Anterior cingulate cortex (tissue), 58 donors: ENCODE measurements at regions not wholly inside any gene's neighbourhood (a gene's known extent, or its start where the extent isn't known, plus 50 kb on each side); places are given as distances from the start of the nearest gene placed in this dataset.
"Not testable (repeated sequence)": the region's sequence is repeated elsewhere in the genome, so short reads cannot be mapped to it uniquely, and the experiment has no call there.

Source experiments
- DNase-seq, 58 donors: peaks; one replicate each; lab custom pipeline; 2025; lab: John Stamatoyannopoulos, UW

DNA sequence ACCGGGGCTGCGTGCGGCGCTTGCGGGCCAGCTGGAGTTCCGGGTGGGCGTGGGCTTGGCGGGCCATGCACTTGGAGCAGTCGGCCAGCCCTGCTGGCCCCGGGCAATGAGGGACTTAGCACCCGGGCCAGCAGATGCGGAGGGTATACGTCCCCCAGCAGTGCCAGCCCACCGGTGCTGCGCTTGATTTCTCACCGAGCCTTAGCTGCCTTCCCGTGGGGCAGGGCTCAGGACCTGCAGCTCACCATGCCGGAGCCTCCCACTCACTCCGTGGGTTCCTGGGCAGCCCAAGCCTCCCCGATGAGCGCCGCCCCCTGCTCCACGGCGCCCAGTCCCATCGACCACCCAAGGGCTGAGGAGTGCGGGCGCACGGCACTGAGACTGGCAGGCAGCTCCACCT is 51.4 kb upstream of the INPP4B start:
- DNase-seq = not testable (repeated sequence)

- DNase-seq = no peak
Observed at GRCh38 chr4:142900622-142901021, 54.5 kb upstream of the INPP4B start.

- no peak for DNase-seq
Observed at GRCh38 chr4:142901166-142901662, 55.1 kb upstream of the INPP4B start.

DNA sequence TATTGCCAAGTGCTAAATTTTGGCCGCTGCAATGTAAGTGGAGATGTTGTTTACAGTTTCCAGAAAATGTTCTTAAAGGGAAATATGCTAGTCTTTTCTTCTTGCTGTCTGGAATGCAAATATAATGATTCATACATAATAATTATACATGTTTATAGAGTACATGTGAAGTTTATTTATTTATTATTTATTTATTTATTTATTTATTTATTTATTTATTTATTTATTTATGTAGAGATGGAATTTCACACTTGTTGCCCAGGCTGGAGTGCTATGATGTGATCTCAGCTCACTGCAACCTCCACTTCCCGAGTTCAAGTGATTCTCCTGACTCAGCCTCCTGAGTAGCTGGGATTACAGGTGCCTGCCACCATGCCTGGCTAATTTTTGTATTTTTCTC is 57.5 kb upstream of the INPP4B start:
- DNase-seq = not testable (repeated sequence)

- no peak for DNase-seq
Observed at GRCh38 chr4:142909908-142910307, 63.8 kb upstream of the INPP4B start.

GRCh38 chr4:142913034-142913433 is 66.9 kb upstream of the INPP4B start:
- no peak for DNase-seq

DNA sequence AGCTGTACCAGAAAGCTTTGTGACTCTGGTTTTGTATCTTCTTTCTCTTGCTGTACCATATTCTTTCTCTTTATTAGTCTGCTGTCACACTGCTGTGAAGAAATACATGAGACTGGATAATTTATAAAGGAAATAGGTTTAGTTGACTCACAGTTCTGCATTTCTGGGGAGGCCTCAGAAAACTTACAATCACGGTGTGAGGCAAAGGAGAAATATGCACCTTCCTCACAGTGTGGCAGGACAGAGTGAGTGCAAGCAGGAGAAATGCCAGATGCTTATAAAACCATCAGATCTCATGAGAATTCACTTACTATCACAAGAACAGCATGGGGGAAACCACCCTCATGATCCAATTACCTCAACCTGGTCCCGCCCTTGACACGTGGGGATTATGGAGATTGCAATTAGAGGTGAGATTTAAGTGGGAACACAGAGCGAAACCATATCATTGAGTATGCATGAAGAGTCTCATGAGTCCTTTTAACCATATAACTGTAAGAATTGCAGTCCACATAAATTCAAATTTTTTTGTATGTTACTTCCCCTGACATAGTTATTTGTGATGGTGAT is 67.4 kb upstream of the INPP4B start:
- no peak for DNase-seq

- DNase-seq = no peak
Observed at GRCh38 chr4:142917678-142918077, 71.6 kb upstream of the INPP4B start.

- DNase-seq = no peak
Observed at GRCh38 chr4:142922720-142923119, 76.6 kb upstream of the INPP4B start.

DNA sequence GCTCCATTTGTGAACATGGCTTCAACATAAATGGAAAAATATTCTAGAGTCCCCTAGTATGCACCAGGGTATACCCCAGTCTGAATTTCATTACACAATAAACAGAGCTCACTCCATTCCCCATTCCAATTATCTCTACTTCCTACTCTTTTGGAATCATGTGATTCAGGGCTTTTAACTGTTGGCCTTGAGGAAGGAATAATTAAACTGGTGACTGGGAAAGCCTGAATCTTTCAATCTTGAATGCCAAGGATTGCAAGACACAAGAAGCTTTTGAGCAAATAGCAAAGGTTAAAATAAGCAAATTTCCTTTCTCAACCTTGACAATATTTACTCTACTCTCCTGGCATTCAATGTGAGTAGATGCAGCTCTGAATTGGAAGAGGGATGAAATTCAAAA is 77.5 kb upstream of the INPP4B start:
- no peak for DNase-seq

GRCh38 chr4:142925161-142925560 is 79.1 kb upstream of the INPP4B start:
- DNase-seq = peak in 1 of 58 donors; percentile 1

GRCh38 chr4:142927721-142928120 is 81.6 kb upstream of the INPP4B start:
- DNase-seq = no peak

- DNase-seq = no peak
Observed at GRCh38 chr4:142929526-142929925, 83.4 kb upstream of the INPP4B start.

DNA sequence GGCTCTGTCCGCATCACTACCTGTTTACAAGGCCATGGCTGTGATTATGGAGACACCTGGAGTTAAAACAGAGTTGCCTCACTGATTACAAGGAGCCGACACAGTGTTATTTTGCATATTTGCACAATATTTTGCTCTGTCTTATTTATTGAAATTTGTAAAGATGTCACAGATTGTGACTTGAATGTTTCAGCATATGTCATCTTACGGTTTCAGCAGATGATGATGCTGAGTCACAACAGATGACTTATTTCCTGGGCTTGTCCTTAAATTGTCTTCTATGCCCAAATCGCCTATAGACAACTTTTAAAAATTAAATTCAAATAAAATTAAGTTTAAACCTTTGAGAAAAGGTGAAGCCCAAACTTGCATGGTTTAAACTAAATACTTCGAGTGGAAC is 87.1 kb upstream of the INPP4B start:
- no peak for DNase-seq

- peak in 3 of 58 donors; percentile 1 to 19 (median 4) for DNase-seq
Observed at GRCh38 chr4:142940425-142941330, 94.6 kb upstream of the INPP4B start.

DNA sequence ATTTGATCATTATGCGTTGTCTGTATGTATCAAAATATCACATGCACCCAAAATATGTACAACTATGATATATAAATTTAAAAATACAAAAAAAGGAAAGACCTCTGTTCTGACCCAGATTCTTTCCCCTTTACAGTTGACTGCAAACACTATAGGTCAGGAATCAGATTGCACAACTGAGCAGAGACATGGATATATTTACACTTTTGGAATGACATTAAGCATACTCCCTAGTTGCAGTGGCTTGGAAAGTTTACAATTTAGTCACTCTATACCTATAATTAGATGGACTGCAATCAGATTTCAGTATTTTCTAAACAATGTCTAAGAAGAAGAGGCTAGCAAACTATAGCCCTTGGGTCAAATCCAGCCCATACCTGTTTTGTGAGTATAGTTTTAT is 98.5 kb upstream of the INPP4B start:
- no peak for DNase-seq

- no peak for DNase-seq
Observed at GRCh38 chr4:142952821-142953580, 106.9 kb upstream of the INPP4B start.

- DNase-seq = no peak
Observed at GRCh38 chr4:142954415-142954814, 108.3 kb upstream of the INPP4B start.

GRCh38 chr4:142955501-142955900 is 109.4 kb upstream of the INPP4B start:
- no peak for DNase-seq

DNA sequence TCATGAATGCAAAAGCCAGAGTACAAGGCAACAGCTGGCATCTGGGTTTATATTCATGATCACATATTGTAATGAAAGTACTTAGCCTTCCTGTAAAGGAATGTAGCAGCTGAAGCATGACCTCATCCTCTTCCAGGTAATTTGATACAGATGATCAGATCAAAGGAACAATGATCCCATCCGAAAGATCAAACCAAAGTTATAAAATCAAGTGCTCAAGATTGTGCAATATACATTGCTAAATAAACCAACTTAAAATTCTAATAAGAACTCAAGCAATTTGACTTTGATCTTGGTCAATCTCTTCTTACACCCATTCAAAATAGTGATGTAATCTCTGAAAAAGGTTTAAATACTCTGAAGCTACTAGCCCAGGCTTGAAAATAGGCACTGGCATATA is 113.1 kb upstream of the INPP4B start:
- no peak for DNase-seq

- no peak for DNase-seq
Observed at GRCh38 chr4:142960126-142960525, 114.0 kb upstream of the INPP4B start.
